Liver (tissue), 3 donors: ENCODE measurements at regions not wholly inside any gene's neighbourhood (a gene's known extent, or its start where the extent isn't known, plus 50 kb on each side); places are given as distances from the start of the nearest gene placed in this dataset.

Source experiments
- CTCF ChIP-seq: fragments of 150-350 bp; IDR thresholded peaks from 2 replicates; pipeline ENCODE4 v1.5.1; 2017; ENCODE audit warnings: improper control_type of control experiment, low read depth, low read length; ENCODE audit not compliant: missing input control
- EGR1 ChIP-seq, 2 donors: IDR thresholded peaks; 2 replicates each; pipeline ENCODE4 v1.6.1; 2016 to 2018; ENCODE audit warnings: antibody characterized with exemption in 2 of 2, low read depth in 2 of 2
- FOXA1 ChIP-seq: IDR thresholded peaks from 2 replicates; pipeline ENCODE4 v1.6.1; 2016; ENCODE audit warnings: antibody characterized with exemption
- GABPA ChIP-seq, 2 donors: IDR thresholded peaks in 1 of 2; conservative IDR thresholded peaks in 1 of 2; 2 replicates each; pipeline ENCODE4 v1.6.1; 2016; ENCODE audit warnings: antibody characterized with exemption in 2 of 2, mild to moderate bottlenecking in 1 of 2, moderate library complexity in 1 of 2
- HNF4A ChIP-seq, 2 donors: conservative IDR thresholded peaks; 2 replicates each; pipeline ENCODE4 v1.6.1; 2016; ENCODE audit warnings: antibody characterized with exemption in 2 of 2, mild to moderate bottlenecking in 2 of 2
- JUND ChIP-seq, 2 donors: IDR thresholded peaks; 2 replicates each; pipeline ENCODE4 v1.6.1; 2016; ENCODE audit warnings: antibody characterized with exemption in 2 of 2
- MAX ChIP-seq: IDR thresholded peaks from 2 replicates; pipeline ENCODE4 v1.6.1; 2016; ENCODE audit warnings: antibody characterized with exemption
- NR2F2 ChIP-seq: IDR thresholded peaks from 2 replicates; pipeline ENCODE4 v1.6.1; 2016; ENCODE audit warnings: antibody characterized with exemption
- RAD21 ChIP-seq, 2 donors: IDR thresholded peaks; 2 replicates each; pipeline ENCODE4 v1.6.1; 2016; ENCODE audit warnings: antibody characterized with exemption in 2 of 2, mild to moderate bottlenecking in 2 of 2
- REST ChIP-seq: IDR thresholded peaks from 2 replicates; pipeline ENCODE4 v1.6.1; 2016; ENCODE audit warnings: antibody characterized with exemption, mild to moderate bottlenecking
- SP1 ChIP-seq: IDR thresholded peaks from 2 replicates; pipeline ENCODE4 v1.6.1; 2018; ENCODE audit warnings: antibody characterized with exemption, mild to moderate bottlenecking
- YY1 ChIP-seq: IDR thresholded peaks from 2 replicates; pipeline ENCODE4 v1.6.1; 2016; ENCODE audit warnings: antibody characterized with exemption, mild to moderate bottlenecking
- ZBTB33 ChIP-seq: IDR thresholded peaks from 2 replicates; pipeline ENCODE4 v1.6.1; 2016; ENCODE audit warnings: antibody characterized with exemption
- donor health status: healthy.
- donor health status: healthy.

- TF ChIP-seq CTCF (no peak), REST (no peak), SP1 (no peak), FOXA1 (no peak), EGR1 (IDR thresholded peaks at IDR 0.05; ENCODE audit: low read depth in 2 of 2) (no peak), YY1 (no peak), NR2F2 (no peak), HNF4A (conservative IDR thresholded peaks at IDR 0.05) (no peak), JUND (IDR thresholded peaks at IDR 0.05) (no peak), GABPA (IDR thresholded peaks at IDR 0.05 in 1 of 2, conservative IDR thresholded peaks at IDR 0.05 in 1 of 2) (no peak), RAD21 (IDR thresholded peaks at IDR 0.05) (no peak), ZBTB33 (no peak), MAX (no peak)
These were observed 137.3 kb upstream of the GPR12 start for GRCh38 chr13:26897706-26898550.
